Right lobe of liver (tissue), 6 donors: ENCODE measurements at regions not wholly inside any gene's neighbourhood (a gene's known extent, or its start where the extent isn't known, plus 50 kb on each side); places are given as distances from the start of the nearest gene placed in this dataset.
"Not testable (repeated sequence)": the region's sequence is repeated elsewhere in the genome, so short reads cannot be mapped to it uniquely, and the experiment has no call there.

Source experiments
- ATAC-seq, 4 donors: fragments of 200-7000 bp; cut with Tn5 transposase; one replicate each; pipeline ENCODE4 v1.9.1; 2020; ENCODE audit warnings: mild to moderate bottlenecking in 4 of 4, moderate library complexity in 4 of 4
- DNase-seq, 3 donors: peaks; one replicate each; pipeline ENCODE4 v3.0.0-alpha.2; 2020
- H3K27ac ChIP-seq, 3 donors: fragments of 200-600 bp; one replicate each; pipeline ENCODE4 v1.8.0; 2022
- H3K27me3 ChIP-seq, 2 donors: fragments of 200-600 bp; one replicate each; pipeline ENCODE4 v1.8.0; 2022
- H3K36me3 ChIP-seq, 4 donors: fragments of 200-600 bp; sonication (generic) in 1 of 4; one replicate each; pipeline versions ENCODE4 v1.5.1 to v1.8.0; 2017 to 2022; ENCODE audit warnings: control low read depth in 1 of 4
- H3K4me1 ChIP-seq, 4 donors: fragments of 200-600 bp; sonication (generic) in 1 of 4; one replicate each; pipeline versions ENCODE4 v1.5.1 to v1.8.0; 2017 to 2022; ENCODE audit warnings: control low read depth in 1 of 4
- H3K4me3 ChIP-seq, 3 donors: fragments of 200-600 bp; one replicate each; pipeline ENCODE4 v1.8.0; 2022
- H3K9me3 ChIP-seq, 4 donors: fragments of 200-600 bp; sonication (generic) in 1 of 4; one replicate each; pipeline versions ENCODE4 v1.5.1 to v1.8.0; 2017 to 2022; ENCODE audit warnings: control low read depth in 1 of 4
- POLR2A ChIP-seq: fragments of 450-650 bp; IDR thresholded peaks from one replicate; pipeline ENCODE4 v1.6.1; 2017; ENCODE audit warnings: antibody characterized with exemption, mild to moderate bottlenecking
- WGBS: methylation state at CpG from one replicate; pipeline ENCODE4 v1.1.6; 2018; ENCODE audit warnings: low coverage, low lambda C conversion rate; ENCODE audit not compliant: insufficient coverage; ENCODE audit errors: missing lambda C conversion rate; 5-methylcytosine and 5-hydroxymethylcytosine counted together
- intact Hi-C, 2 donors: fragments of 100-400 bp; cut with DNase I; formaldehyde crosslinking; loops; one replicate each; pipeline versions ENCODE4 v1.11.2 to v1.14.1; 2022
- TF ChIP-seq, protein P1 (sequence below), 4 donors: fragments of 200-600 bp in 3 of 4; fragments of 450-650 bp in 1 of 4; IDR thresholded peaks; one replicate each; pipeline versions ENCODE4 v1.5.1 to v1.8.0; 2016 to 2022; ENCODE audit warnings: antibody characterized with exemption in 4 of 4, mild to moderate bottlenecking in 2 of 4
- donor health status: DM: no; HTN: yes; CAD: no.
- donor health status: DM: no; HTN: no; CAD: no.
- donor health status: DM: no; HTN: no; CAD: no.
- donor health status: DM: no; HTN: yes; CAD: no.
- donor health status: DM: no; HTN: yes; CAD: no.

DNA sequence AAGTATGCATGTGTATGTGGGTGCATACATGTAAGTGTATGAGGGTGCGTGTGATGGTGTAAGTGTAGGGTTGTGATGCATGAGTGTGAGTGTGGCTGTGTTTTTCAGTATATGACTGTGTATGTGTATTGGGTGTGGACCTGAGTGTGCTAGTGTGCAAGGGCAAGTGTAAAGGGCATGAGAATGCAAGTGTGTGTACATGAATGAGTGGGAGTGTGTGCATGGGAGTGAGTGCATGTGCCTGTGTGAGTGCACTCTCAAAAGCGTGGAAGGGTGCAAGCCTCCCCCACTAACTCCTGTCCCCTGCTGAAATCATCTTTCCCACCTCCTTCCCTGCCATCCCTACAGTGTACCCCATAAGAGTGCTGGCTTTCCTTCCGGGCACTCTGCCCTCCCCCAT lies 225.1 kb upstream of the PRKX start:
- Histone ChIP-seq H3K27ac (no peak overlapping the region), H3K4me1 (peaks cover 0 to 8% (median 0%) of the 10 kb centered on the region in 4 donors), H3K27me3 (no peaks in the 10 kb centered on the region), H3K36me3 (no peaks in the 10 kb centered on the region), H3K4me3 (no peak overlapping the region), H3K9me3 (peaks cover 0 to 3% (median 0%) of the 10 kb centered on the region in 4 donors)
- ATAC-seq: no peak
- 70% methylated on average over 2 of the region's 3 CpGs for WGBS
- no peak for DNase-seq
- intact Hi-C loops: no loop called here
- TF ChIP-seq POLR2A: no peak
- TF ChIP-seq, protein P1, sequence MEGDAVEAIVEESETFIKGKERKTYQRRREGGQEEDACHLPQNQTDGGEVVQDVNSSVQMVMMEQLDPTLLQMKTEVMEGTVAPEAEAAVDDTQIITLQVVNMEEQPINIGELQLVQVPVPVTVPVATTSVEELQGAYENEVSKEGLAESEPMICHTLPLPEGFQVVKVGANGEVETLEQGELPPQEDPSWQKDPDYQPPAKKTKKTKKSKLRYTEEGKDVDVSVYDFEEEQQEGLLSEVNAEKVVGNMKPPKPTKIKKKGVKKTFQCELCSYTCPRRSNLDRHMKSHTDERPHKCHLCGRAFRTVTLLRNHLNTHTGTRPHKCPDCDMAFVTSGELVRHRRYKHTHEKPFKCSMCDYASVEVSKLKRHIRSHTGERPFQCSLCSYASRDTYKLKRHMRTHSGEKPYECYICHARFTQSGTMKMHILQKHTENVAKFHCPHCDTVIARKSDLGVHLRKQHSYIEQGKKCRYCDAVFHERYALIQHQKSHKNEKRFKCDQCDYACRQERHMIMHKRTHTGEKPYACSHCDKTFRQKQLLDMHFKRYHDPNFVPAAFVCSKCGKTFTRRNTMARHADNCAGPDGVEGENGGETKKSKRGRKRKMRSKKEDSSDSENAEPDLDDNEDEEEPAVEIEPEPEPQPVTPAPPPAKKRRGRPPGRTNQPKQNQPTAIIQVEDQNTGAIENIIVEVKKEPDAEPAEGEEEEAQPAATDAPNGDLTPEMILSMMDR (IDR thresholded peaks at IDR 0.05): no peak

DNA sequence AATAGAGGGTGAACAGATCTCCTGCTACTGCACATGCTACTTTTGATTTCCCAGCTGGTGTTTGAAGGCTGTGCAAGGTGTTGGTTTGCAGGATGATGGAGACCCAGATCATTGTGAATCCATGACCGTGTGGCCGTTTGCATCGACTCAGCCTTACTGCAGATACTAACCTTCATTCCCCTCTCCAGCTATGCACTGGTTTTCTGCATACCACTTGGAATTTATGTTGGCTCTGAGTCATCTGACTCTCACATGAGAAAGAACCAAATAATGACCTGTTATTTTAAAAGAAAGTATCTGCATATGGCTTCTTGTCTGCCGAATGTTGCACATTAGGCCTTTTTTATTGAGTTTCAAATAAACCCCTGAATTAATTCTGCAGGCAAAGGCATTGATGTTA lies 221.7 kb upstream of the PRKX start:
- H3K27ac ChIP-seq, H3K4me3 ChIP-seq, intact Hi-C loops, H3K27me3 ChIP-seq, H3K36me3 ChIP-seq, H3K4me1 ChIP-seq, DNase-seq, ATAC-seq, H3K9me3 ChIP-seq: not testable (repeated sequence)
- no CpG with 5 or more reads among the region's 4 CpGs for WGBS

DNA sequence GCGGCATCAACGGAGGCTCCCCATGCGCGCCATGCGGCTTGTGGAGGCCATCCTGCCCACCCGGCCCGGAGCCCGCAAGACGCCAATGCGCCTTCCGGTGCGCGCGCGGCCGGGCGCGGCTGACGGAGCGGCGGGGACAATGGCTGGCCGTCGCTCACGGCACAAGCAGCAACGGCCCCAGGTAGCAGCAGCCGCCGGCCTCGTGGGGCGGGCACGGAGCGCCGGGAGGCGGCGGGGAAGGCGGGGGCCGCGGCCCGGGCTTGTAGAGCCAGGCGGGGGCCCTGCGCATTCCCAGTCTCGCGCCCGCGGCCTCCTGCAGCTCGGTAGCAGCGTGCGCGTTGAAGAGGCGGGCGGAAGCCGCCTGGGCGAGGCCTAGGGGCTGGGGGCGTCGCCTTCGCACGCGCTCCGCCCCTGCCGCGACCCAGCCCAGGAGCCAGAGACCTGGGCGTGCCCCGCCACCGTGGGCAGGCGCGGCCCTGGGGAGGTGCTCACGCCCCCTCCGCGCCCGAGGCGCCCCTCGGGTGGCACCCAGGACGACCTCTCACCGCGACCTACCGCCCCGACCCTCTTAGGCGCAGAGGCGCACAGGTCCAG lies 207.1 kb upstream of the PRKX start:
- ATAC-seq: peak; percentile 96 to 99 (median 98)
- H3K4me1 ChIP-seq, H3K27ac ChIP-seq, intact Hi-C loops, DNase-seq, H3K9me3 ChIP-seq, H3K4me3 ChIP-seq, H3K36me3 ChIP-seq, H3K27me3 ChIP-seq: not testable (repeated sequence)
- WGBS: no CpG with 5 or more reads among the region's 78 CpGs

GRCh38 chrX:3919668-3920423 lies 206.4 kb upstream of the PRKX start:
- no CpG with 5 or more reads among the region's 79 CpGs for WGBS
- H3K4me3 ChIP-seq, H3K27me3 ChIP-seq, H3K4me1 ChIP-seq, H3K9me3 ChIP-seq, DNase-seq, H3K27ac ChIP-seq, intact Hi-C loops, H3K36me3 ChIP-seq: not testable (repeated sequence)
- ATAC-seq: peak; percentile 35 to 71 (median 62)

DNA sequence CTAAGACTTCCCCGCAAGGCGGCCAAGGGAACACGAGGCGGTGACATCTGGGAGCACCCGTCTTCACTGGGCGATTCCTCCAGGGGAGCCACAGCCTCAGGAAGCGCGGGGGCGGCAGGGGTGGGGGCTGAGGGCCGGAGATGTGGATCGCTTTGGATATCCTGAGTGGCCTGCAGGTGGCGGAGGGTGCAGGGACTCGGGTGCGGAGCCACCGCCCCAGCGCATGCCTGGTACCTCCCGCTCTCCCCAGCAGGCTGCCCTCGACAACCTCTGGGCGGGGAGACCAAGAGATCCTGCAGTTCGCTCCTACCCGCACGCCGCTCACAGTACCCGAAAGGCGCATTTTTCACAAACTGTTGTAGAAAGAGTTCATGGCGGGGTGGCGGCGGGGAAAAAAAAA lies 201.4 kb upstream of the PRKX start:
- intact Hi-C loops, ATAC-seq, DNase-seq, H3K4me1 ChIP-seq, H3K4me3 ChIP-seq, H3K27me3 ChIP-seq, H3K9me3 ChIP-seq, H3K27ac ChIP-seq, H3K36me3 ChIP-seq: not testable (repeated sequence)
- WGBS: no CpG with 5 or more reads among the region's 28 CpGs

- H3K27ac ChIP-seq, H3K36me3 ChIP-seq, H3K4me1 ChIP-seq, intact Hi-C loops, H3K27me3 ChIP-seq, DNase-seq, H3K4me3 ChIP-seq, H3K9me3 ChIP-seq: not testable (repeated sequence)
- WGBS: no CpG with 5 or more reads among the region's 13 CpGs
- ATAC-seq: peak in 3 of 4 donors; percentile 41 to 82 (median 60)
Observed at GRCh38 chrX:3914059-3914458, 200.6 kb upstream of the PRKX start.

DNA sequence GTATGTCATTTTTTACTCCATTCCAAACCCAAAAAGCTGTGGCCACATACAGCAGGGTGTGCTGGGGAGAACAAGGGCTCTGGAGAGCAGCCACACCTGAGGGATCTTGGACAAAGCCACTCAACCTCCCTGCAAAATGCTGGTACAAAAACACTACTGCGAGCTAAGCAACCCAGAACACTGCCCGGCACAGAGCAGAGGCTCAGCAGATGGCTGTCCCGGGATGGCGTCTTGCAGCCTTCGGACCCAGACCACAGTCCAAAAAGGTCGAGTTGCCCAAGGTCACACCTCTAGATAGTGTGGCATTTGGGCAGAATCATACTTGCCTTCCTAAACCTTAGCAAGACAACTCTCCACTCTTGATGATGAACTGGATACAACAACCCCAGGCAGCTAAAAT lies 197.6 kb upstream of the PRKX start:
- DNase-seq, H3K4me1 ChIP-seq, intact Hi-C loops, H3K9me3 ChIP-seq, H3K36me3 ChIP-seq, H3K27me3 ChIP-seq, H3K4me3 ChIP-seq, H3K27ac ChIP-seq: not testable (repeated sequence)
- WGBS: no CpG with 5 or more reads among the region's 6 CpGs
- peak in 2 of 4 donors; percentile 12 to 53 for ATAC-seq

DNA sequence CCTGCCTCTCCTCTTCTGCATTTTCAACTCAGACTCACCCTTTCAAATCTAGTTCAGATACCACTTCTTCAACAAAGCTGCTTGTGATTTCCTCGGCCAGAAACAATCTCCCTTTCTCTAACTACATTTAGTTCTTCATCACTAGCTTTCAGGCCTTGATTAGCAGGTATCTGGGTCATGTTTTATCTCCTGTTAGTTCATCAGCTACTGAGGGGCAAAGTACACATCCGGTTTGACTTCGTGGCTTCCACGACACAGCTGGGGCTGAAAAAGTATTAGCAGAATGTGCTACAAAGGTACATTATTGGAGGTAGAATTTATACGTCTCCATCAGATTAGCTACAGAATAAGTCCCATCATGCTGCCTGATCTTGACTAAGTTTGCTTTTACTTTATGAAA lies 197.2 kb upstream of the PRKX start:
- DNase-seq, intact Hi-C loops, H3K27ac ChIP-seq, H3K4me3 ChIP-seq, H3K4me1 ChIP-seq, H3K36me3 ChIP-seq, H3K9me3 ChIP-seq, H3K27me3 ChIP-seq: not testable (repeated sequence)
- WGBS: no CpG with 5 or more reads among the region's 5 CpGs
- peak in 3 of 4 donors; percentile 42 to 80 (median 60) for ATAC-seq

- H3K27ac ChIP-seq, H3K36me3 ChIP-seq, intact Hi-C loops, H3K4me3 ChIP-seq, ATAC-seq, H3K9me3 ChIP-seq, H3K4me1 ChIP-seq, DNase-seq, H3K27me3 ChIP-seq: not testable (repeated sequence)
- WGBS: no CpG with 5 or more reads among the region's 19 CpGs
Observed at GRCh38 chrX:3905522-3906258, 192.2 kb upstream of the PRKX start.

DNA sequence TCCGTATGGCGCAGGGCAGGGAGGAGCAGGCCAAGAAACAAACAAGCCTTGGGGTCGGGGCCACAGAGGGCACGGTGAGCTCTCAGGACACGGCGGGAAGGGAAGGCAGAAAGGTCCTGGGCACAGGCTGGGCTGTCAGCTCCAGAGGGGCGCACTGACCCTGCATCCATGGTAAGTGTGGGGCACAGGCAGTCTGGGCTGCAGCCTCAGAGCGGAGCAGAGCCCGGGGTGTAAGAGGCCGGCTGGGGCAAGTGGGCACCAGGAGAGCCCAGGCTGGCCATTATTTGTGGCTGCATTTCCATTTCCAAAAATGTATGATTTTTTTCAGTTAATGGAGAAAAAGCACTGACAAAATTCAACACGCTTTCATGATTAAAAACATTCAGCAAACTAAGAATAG lies 188.8 kb upstream of the PRKX start:
- H3K9me3 ChIP-seq, H3K27ac ChIP-seq, H3K27me3 ChIP-seq, ATAC-seq, H3K36me3 ChIP-seq, intact Hi-C loops, H3K4me1 ChIP-seq, H3K4me3 ChIP-seq: not testable (repeated sequence)
- WGBS: no CpG with 5 or more reads among the region's 11 CpGs
- peak in 1 of 3 donors; percentile 12 for DNase-seq
